H1 (cell line): ENCODE measurements at regions not wholly inside any gene's neighbourhood (a gene's known extent, or its start where the extent isn't known, plus 50 kb on each side); places are given as distances from the start of the nearest gene placed in this dataset.

Source experiments
- ATF3 ChIP-seq: IDR thresholded peaks from 2 replicates; pipeline ENCODE4 v1.6.1; 2011; ENCODE audit warnings: low read depth, mild to moderate bottlenecking, low read length; ENCODE audit not compliant: insufficient read depth
- BACH1 ChIP-seq: IDR thresholded peaks from 2 replicates; pipeline ENCODE4 v1.6.1; 2012; ENCODE audit warnings: low read length, improper control_type of control experiment
- BRCA1 ChIP-seq: IDR thresholded peaks from 2 replicates; pipeline ENCODE4 v1.6.1; 2012; ENCODE audit warnings: low read depth, low read length, improper control_type of control experiment
- CTCF ChIP-seq, 3 experiments: IDR thresholded peaks; 1 replicate in 2 of 3; 2 replicates in 1 of 3; pipeline versions ENCODE4 v1.5.1 to v1.6.1; 2011; ENCODE audit warnings: low read length in 3 of 3, mild to moderate bottlenecking in 3 of 3, inconsistent platforms in 2 of 3, low read depth in 1 of 3, moderate library complexity in 1 of 3; ENCODE audit not compliant: insufficient read depth in 1 of 3; ENCODE audit errors: control extremely low read depth in 1 of 3
- EZH2 ChIP-seq: fragments of 200-600 bp; sonication (generic); IDR thresholded peaks from 2 replicates; pipeline ENCODE4 v1.7.1; 2012; ENCODE audit warnings: low read depth, mild to moderate bottlenecking, moderate library complexity, low read length, inconsistent platforms; ENCODE audit not compliant: severe bottlenecking
- KDM1A ChIP-seq: fragments of 200-600, 300-600 bp; sonication (generic); IDR thresholded peaks from 2 replicates; pipeline ENCODE4 v1.7.1; 2016; ENCODE audit warnings: mild to moderate bottlenecking, low read length, borderline replicate concordance
- KDM5A ChIP-seq: fragments of 200-600 bp; IDR thresholded peaks from 2 replicates; pipeline ENCODE4 v1.7.1; 2012; ENCODE audit warnings: mild to moderate bottlenecking, low read length, inconsistent platforms, mixed read lengths
- ZNF274 ChIP-seq: IDR thresholded peaks from 2 replicates; pipeline ENCODE4 v1.7.0; 2012; ENCODE audit warnings: low read length, borderline replicate concordance; ENCODE audit errors: extremely low read depth
- TF ChIP-seq, protein P1 (sequence below): IDR thresholded peaks from 2 replicates; pipeline ENCODE4 v1.6.1; 2012; ENCODE audit warnings: inconsistent platforms

GRCh38 chr15:22265970-22266369, 185.6 kb downstream of the OR4M2 start:
- no peak for TF ChIP-seq KDM1A
- TF ChIP-seq, protein P1, sequence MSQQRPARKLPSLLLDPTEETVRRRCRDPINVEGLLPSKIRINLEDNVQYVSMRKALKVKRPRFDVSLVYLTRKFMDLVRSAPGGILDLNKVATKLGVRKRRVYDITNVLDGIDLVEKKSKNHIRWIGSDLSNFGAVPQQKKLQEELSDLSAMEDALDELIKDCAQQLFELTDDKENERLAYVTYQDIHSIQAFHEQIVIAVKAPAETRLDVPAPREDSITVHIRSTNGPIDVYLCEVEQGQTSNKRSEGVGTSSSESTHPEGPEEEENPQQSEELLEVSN, result no peak
- TF ChIP-seq CTCF (IDR thresholded peaks at IDR 0.05; ENCODE audit: control extremely low read depth in 1 of 3, insufficient read depth in 1 of 3, low read depth in 1 of 3, low read length in 3 of 3), result no peak
- no peak for TF ChIP-seq ZNF274
- no peak for TF ChIP-seq ATF3
- TF ChIP-seq EZH2, result no peak
- no peak for TF ChIP-seq BRCA1
- TF ChIP-seq KDM5A, result no peak
- TF ChIP-seq BACH1, result no peak
